Skeletal muscle cell (primary cell): ENCODE measurements at regions not wholly inside any gene's neighbourhood (a gene's known extent, or its start where the extent isn't known, plus 50 kb on each side); places are given as distances from the start of the nearest gene placed in this dataset.

Experiments
- DNase-seq: peaks from one replicate; pipeline ENCODE4 v3.0.0-alpha.2; 2010; ENCODE audit warnings: low read depth
- H3K4me3 ChIP-seq: 2 replicates; pipeline ENCODE4 v1.5.1; 2011; ENCODE audit warnings: low read depth, mild to moderate bottlenecking, control low read depth, low read length, moderate library complexity

- no peak overlapping the region for H3K4me3 ChIP-seq
- no peak for DNase-seq
Measured at GRCh38 chr14:25570483-25570882, 520.5 kb upstream of the STXBP6 start.

GRCh38 chr14:25557466-25557865 is 507.5 kb upstream of the STXBP6 start:
- DNase-seq = no peak
- H3K4me3 ChIP-seq = no peak overlapping the region

GRCh38 chr14:25552826-25553225 is 502.9 kb upstream of the STXBP6 start:
- DNase-seq = no peak

GRCh38 chr14:25551674-25552073 is 501.7 kb upstream of the STXBP6 start:
- no peak overlapping the region for H3K4me3 ChIP-seq
- no peak for DNase-seq

More at GRCh38 chr14:25552826-25553225, 502.9 kb upstream of the STXBP6 start:
- no peak overlapping the region for H3K4me3 ChIP-seq

- no peak for DNase-seq
- no peak overlapping the region for H3K4me3 ChIP-seq
Measured at GRCh38 chr14:25546826-25547225, 496.9 kb upstream of the STXBP6 start.

- DNase-seq = no peak
Measured at GRCh38 chr14:25537846-25538455, 488.0 kb upstream of the STXBP6 start.

GRCh38 chr14:25526290-25526689 is 476.3 kb upstream of the STXBP6 start:
- DNase-seq = no peak
- no peak overlapping the region for H3K4me3 ChIP-seq

More at GRCh38 chr14:25537846-25538455, 488.0 kb upstream of the STXBP6 start:
- H3K4me3 ChIP-seq = no peak overlapping the region

- H3K4me3 ChIP-seq = no peak overlapping the region
- DNase-seq = no peak
Measured at GRCh38 chr14:25522926-25523325, 473.0 kb upstream of the STXBP6 start.

GRCh38 chr14:25522116-25522515 is 472.2 kb upstream of the STXBP6 start:
- no peak for DNase-seq
- no peak overlapping the region for H3K4me3 ChIP-seq

- no peak overlapping the region for H3K4me3 ChIP-seq
- no peak for DNase-seq
Measured at GRCh38 chr14:25521616-25522015, 471.7 kb upstream of the STXBP6 start.

- no peak overlapping the region for H3K4me3 ChIP-seq
- DNase-seq = no peak
Measured at GRCh38 chr14:25520821-25521220, 470.9 kb upstream of the STXBP6 start.

GRCh38 chr14:25518364-25518763 is 468.4 kb upstream of the STXBP6 start:
- no peak for DNase-seq
- no peak overlapping the region for H3K4me3 ChIP-seq

GRCh38 chr14:25516838-25517237 is 466.9 kb upstream of the STXBP6 start:
- no peak overlapping the region for H3K4me3 ChIP-seq
- DNase-seq = no peak

- H3K4me3 ChIP-seq = no peak overlapping the region
- DNase-seq = no peak
Measured at GRCh38 chr14:25508845-25509244, 458.9 kb upstream of the STXBP6 start.

- no peak for DNase-seq
- H3K4me3 ChIP-seq = no peak overlapping the region
Measured at GRCh38 chr14:25501749-25502148, 451.8 kb upstream of the STXBP6 start.

GRCh38 chr14:25488961-25489360 is 439.0 kb upstream of the STXBP6 start:
- no peak for DNase-seq
- no peak overlapping the region for H3K4me3 ChIP-seq

GRCh38 chr14:25485381-25485780 is 435.4 kb upstream of the STXBP6 start:
- H3K4me3 ChIP-seq = no peak overlapping the region
- DNase-seq = no peak

- DNase-seq = no peak
- H3K4me3 ChIP-seq = no peak overlapping the region
Measured at GRCh38 chr14:25484906-25485305, 435.0 kb upstream of the STXBP6 start.

- no peak for DNase-seq
- no peak overlapping the region for H3K4me3 ChIP-seq
Measured at GRCh38 chr14:25484235-25484634, 434.3 kb upstream of the STXBP6 start.

- no peak for DNase-seq
- H3K4me3 ChIP-seq = no peak overlapping the region
Measured at GRCh38 chr14:25477316-25478098, 427.6 kb upstream of the STXBP6 start.

- H3K4me3 ChIP-seq = no peak overlapping the region
- DNase-seq = no peak
Measured at GRCh38 chr14:25472700-25473099, 422.8 kb upstream of the STXBP6 start.
